ENCODE measurements at regions not wholly inside any gene's neighbourhood (a gene's known extent, or its start where the extent isn't known, plus 50 kb on each side); places are given as distances from the start of the nearest gene placed in this dataset.

- TF ChIP-seq ZFX (IDR thresholded peaks at IDR 0.05) (no peak), CTCF (conservative IDR thresholded peaks at IDR 0.05) (no peak)
Measured at GRCh38 chr20:57872816-57873409, 163.1 kb upstream of the PMEPA1 start.

DNA sequence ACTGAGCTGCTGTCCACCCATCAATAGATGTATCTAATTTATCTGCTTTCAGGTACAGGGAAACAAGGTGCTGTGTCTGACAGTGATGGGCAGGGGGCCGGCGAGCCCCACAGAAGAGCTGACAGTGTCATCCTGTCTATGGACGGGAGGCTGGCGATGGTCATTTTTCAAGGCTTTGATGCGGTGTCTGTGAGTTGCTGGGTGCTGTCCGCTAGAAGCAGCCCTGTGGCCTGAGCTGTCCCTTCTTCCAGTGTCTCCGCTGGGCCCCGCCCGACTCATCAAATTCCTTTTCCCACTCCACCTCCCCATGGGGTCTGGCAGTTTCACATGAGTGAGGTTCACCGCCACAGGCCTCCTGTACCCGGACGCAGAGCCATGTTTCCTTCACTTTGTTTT, 161.4 kb upstream of the PMEPA1 start:
- no peak overlapping the region for H3K27ac ChIP-seq
- no peak for TF ChIP-seq CTCF (conservative IDR thresholded peaks at IDR 0.05)
- TF ChIP-seq ZFX (IDR thresholded peaks at IDR 0.05): no peak

More at GRCh38 chr20:57872816-57873409, 163.1 kb upstream of the PMEPA1 start:
- no peak overlapping the region for H3K27ac ChIP-seq

GRCh38 chr20:57870597-57871236, 160.9 kb upstream of the PMEPA1 start:
- TF ChIP-seq ZFX (IDR thresholded peaks at IDR 0.05): no peak
- no peak for TF ChIP-seq CTCF (conservative IDR thresholded peaks at IDR 0.05)
- no peak overlapping the region for H3K27ac ChIP-seq

DNA sequence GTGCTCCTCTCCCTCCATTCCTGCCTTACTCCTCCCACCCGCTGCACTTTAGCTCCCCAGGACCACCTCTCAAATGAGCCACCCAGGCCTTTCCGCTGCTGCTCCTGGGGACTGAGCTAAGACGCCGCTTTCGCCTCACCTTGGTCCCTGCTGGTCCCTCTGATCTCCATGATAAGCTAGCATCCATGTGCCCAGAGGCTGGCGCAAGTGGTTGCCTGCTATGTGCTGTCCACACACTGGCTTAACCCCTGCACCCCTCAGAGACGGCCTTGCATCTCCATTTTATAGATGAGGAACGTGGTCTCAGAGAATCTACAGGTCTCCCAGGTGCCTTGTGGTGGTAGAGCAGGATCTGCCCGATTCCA, 160.1 kb upstream of the PMEPA1 start:
- TF ChIP-seq CTCF (conservative IDR thresholded peaks at IDR 0.05) (no peak), ZFX (IDR thresholded peaks at IDR 0.05) (no peak)

DNA sequence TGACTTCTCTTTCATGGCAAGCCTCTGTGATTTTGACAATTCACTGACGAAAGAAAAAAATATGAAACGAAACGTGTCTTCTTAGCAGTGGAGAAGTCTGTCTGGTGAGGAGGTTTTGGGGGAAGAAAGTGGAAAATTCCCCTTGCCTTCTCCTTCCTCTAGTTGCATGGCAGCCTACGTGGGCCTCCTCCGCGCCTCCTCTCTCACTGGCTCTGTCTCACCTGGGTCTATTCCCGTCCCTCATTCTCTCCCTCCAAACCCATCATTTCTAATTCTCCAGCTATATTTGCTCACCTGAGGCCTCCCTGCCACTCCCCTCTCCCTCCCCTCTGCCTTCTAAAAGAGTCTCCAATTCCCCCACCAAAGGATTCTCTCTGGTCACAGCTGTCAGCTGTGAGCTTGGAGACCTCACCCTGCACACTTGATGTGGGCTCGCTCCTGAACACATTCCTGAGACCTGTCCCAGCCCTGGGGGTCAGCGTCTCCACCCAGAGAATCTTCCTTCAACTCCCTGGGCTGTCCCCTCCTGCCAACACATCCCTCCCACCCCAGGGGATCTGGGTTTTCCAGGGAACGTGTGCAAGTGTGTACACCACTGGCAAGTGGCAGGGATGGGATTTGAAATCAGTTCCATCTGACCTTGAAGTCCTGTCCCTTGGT, 159.6 kb upstream of the PMEPA1 start:
- TF ChIP-seq CTCF (conservative IDR thresholded peaks at IDR 0.05): no peak
- no peak for TF ChIP-seq ZFX (IDR thresholded peaks at IDR 0.05)
- no peak overlapping the region for H3K27ac ChIP-seq

More for the DNA sequence above, 160.1 kb upstream of the PMEPA1 start:
- no peak overlapping the region for H3K27ac ChIP-seq

- H3K27ac ChIP-seq: no peak overlapping the region
- TF ChIP-seq ZFX (IDR thresholded peaks at IDR 0.05) (no peak), CTCF (conservative IDR thresholded peaks at IDR 0.05) (no peak)
Measured at GRCh38 chr20:57868310-57868709, 158.5 kb upstream of the PMEPA1 start.

- TF ChIP-seq CTCF (conservative IDR thresholded peaks at IDR 0.05) (no peak), ZFX (IDR thresholded peaks at IDR 0.05) (no peak)
- H3K27ac ChIP-seq: no peak overlapping the region
Measured at GRCh38 chr20:57867807-57868206, 158.0 kb upstream of the PMEPA1 start.
